Smooth muscle cell (in vitro differentiated cells): ENCODE measurements at regions not wholly inside any gene's neighbourhood (a gene's known extent, or its start where the extent isn't known, plus 50 kb on each side); places are given as distances from the start of the nearest gene placed in this dataset.
"Not testable (repeated sequence)": the region's sequence is repeated elsewhere in the genome, so short reads cannot be mapped to it uniquely, and the experiment has no call there.

Experiments used
- DNase-seq: peaks from one replicate; lab custom pipeline; 2025; ENCODE audit not compliant: unreplicated experiment; lab: John Stamatoyannopoulos, UW
- H2AFZ ChIP-seq: fragments of 200-600 bp; sonication (generic); 2 replicates; pipeline ENCODE4 v1.6.0; 2016; ENCODE audit warnings: antibody characterized with exemption, low read depth, mild to moderate bottlenecking
- H3F3A ChIP-seq: fragments of 200-600 bp; sonication (generic); 2 replicates; pipeline ENCODE4 v1.6.0; 2017; ENCODE audit warnings: antibody characterized with exemption, low read depth
- H3K27ac ChIP-seq: fragments of 200-600 bp; sonication (generic); 2 replicates; pipeline ENCODE4 v1.5.1; 2016; ENCODE audit warnings: low read depth, mild to moderate bottlenecking
- H3K27me3 ChIP-seq: fragments of 200-600 bp; sonication (generic); 2 replicates; pipeline ENCODE4 v1.6.1; 2016; ENCODE audit warnings: low read depth, mild to moderate bottlenecking
- H3K36me3 ChIP-seq: fragments of 200-600 bp; sonication (generic); 2 replicates; pipeline ENCODE4 v1.5.1; 2016; ENCODE audit warnings: low read depth
- H3K4me1 ChIP-seq: fragments of 200-600 bp; sonication (generic); 2 replicates; pipeline ENCODE4 v1.5.1; 2016; ENCODE audit warnings: low read depth
- H3K4me2 ChIP-seq: fragments of 200-600 bp; sonication (generic); 2 replicates; pipeline ENCODE4 v1.6.0; 2016; ENCODE audit warnings: mild to moderate bottlenecking
- H3K4me3 ChIP-seq: fragments of 200-600 bp; sonication (generic); 2 replicates; pipeline ENCODE4 v1.5.1; 2016; ENCODE audit warnings: mild to moderate bottlenecking
- H3K79me2 ChIP-seq: fragments of 200-600 bp; sonication (generic); 2 replicates; pipeline ENCODE4 v1.6.0; 2016; ENCODE audit warnings: low read depth, mild to moderate bottlenecking
- H3K9ac ChIP-seq: fragments of 200-600 bp; sonication (generic); 2 replicates; pipeline ENCODE4 v1.6.0; 2016; ENCODE audit warnings: low read depth
- H3K9me3 ChIP-seq: fragments of 200-600 bp; sonication (generic); replicated peaks from 2 replicates; pipeline ENCODE4 v1.5.1; 2016; ENCODE audit warnings: low read depth
- H4K20me1 ChIP-seq: fragments of 200-600 bp; sonication (generic); 2 replicates; pipeline ENCODE4 v1.6.0; 2016; ENCODE audit warnings: low read depth
- WGBS: methylation state at CpG from one replicate; pipeline ENCODE4 v1.1.7; 2016; ENCODE audit warnings: low lambda C conversion rate; 5-methylcytosine and 5-hydroxymethylcytosine counted together
- TF ChIP-seq, protein P1 (sequence below): fragments of 200-600 bp; sonication (generic); IDR thresholded peaks from 2 replicates; pipeline ENCODE4 v1.5.1; 2017; ENCODE audit warnings: borderline replicate concordance, mild to moderate bottlenecking, antibody characterized with exemption; ENCODE audit not compliant: insufficient read depth, poor library complexity, severe bottlenecking

- Histone ChIP-seq H2AFZ (no peak overlapping the region), H3K9me3 (peaks cover 8% of the 10 kb centered on the region), H3K4me2 (no peak overlapping the region), H3K79me2 (no peaks in the 10 kb centered on the region), H3K36me3 (no peaks in the 10 kb centered on the region), H3F3A (no peaks in the 10 kb centered on the region), H3K27ac (no peak overlapping the region), H3K27me3 (no peaks in the 10 kb centered on the region), H4K20me1 (no peaks in the 10 kb centered on the region), H3K9ac (no peak overlapping the region), H3K4me3 (no peak overlapping the region), H3K4me1 (no peaks in the 10 kb centered on the region)
- DNase-seq, result no peak
- 93% methylated on average over 2 of the region's 2 CpGs for WGBS
- TF ChIP-seq, protein P1, sequence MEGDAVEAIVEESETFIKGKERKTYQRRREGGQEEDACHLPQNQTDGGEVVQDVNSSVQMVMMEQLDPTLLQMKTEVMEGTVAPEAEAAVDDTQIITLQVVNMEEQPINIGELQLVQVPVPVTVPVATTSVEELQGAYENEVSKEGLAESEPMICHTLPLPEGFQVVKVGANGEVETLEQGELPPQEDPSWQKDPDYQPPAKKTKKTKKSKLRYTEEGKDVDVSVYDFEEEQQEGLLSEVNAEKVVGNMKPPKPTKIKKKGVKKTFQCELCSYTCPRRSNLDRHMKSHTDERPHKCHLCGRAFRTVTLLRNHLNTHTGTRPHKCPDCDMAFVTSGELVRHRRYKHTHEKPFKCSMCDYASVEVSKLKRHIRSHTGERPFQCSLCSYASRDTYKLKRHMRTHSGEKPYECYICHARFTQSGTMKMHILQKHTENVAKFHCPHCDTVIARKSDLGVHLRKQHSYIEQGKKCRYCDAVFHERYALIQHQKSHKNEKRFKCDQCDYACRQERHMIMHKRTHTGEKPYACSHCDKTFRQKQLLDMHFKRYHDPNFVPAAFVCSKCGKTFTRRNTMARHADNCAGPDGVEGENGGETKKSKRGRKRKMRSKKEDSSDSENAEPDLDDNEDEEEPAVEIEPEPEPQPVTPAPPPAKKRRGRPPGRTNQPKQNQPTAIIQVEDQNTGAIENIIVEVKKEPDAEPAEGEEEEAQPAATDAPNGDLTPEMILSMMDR, result no peak
Measured at GRCh38 chr6:91886183-91886795, 1299.4 kb upstream of the MAP3K7 start.

DNA sequence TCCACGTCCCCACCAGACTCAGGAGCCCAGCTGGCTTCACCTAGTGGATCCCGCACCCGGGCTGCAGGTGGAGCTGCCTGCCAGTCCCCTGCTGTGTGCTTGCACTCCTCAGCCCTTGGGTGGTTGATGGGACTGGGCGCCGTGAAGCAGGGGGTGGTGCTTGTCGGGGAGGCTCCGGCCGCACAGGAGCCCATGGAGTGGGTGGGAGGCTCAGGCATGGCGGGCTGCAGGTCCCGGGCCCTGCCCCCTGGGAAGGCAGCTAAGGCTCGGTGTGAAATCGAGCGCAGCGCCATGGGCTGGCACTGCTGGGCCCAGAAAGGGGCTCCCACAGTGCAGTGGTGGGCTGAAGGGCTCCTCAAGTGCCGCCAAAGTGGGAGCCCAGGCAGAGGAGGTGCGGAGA, 1294.9 kb upstream of the MAP3K7 start:
- H3K27ac ChIP-seq, H3K79me2 ChIP-seq, H3F3A ChIP-seq, H3K36me3 ChIP-seq, H3K4me2 ChIP-seq, H3K9me3 ChIP-seq, H3K4me1 ChIP-seq, DNase-seq, H4K20me1 ChIP-seq, H3K4me3 ChIP-seq, H2AFZ ChIP-seq, H3K27me3 ChIP-seq, H3K9ac ChIP-seq: not testable (repeated sequence)
- WGBS, result 94% methylated on average over 16 of the region's 16 CpGs

- no peak overlapping the region for H3K27ac ChIP-seq
- 87% methylated on average over 6 of the region's 6 CpGs for WGBS
- H3K27me3 ChIP-seq, result no peaks in the 10 kb centered on the region
- H3K4me2 ChIP-seq, result no peak overlapping the region
- no peaks in the 10 kb centered on the region for H3K79me2 ChIP-seq
- H4K20me1 ChIP-seq, result no peaks in the 10 kb centered on the region
- H3K36me3 ChIP-seq, result no peaks in the 10 kb centered on the region
- H3K9me3 ChIP-seq, result no peaks in the 10 kb centered on the region
- no peaks in the 10 kb centered on the region for H3F3A ChIP-seq
- no peak overlapping the region for H3K9ac ChIP-seq
- no peak for DNase-seq
- no peaks in the 10 kb centered on the region for H3K4me1 ChIP-seq
- TF ChIP-seq, protein P1, result no peak
- no peak overlapping the region for H2AFZ ChIP-seq
- H3K4me3 ChIP-seq, result no peak overlapping the region
Measured at GRCh38 chr6:91879386-91879995, 1292.6 kb upstream of the MAP3K7 start.

- Histone ChIP-seq H3K4me3 (no peak overlapping the region), H3K9ac (no peak overlapping the region), H3K4me1 (no peaks in the 10 kb centered on the region), H3K9me3 (no peaks in the 10 kb centered on the region), H3K27me3 (no peaks in the 10 kb centered on the region), H3K36me3 (no peaks in the 10 kb centered on the region), H3F3A (no peaks in the 10 kb centered on the region), H3K79me2 (no peaks in the 10 kb centered on the region), H3K27ac (no peak overlapping the region), H4K20me1 (no peaks in the 10 kb centered on the region), H2AFZ (no peak overlapping the region), H3K4me2 (no peak overlapping the region)
- no peak for DNase-seq
- 93% methylated on average over 1 of the region's 1 CpG for WGBS
- TF ChIP-seq, protein P1, result no peak
Measured at GRCh38 chr6:91877994-91878393, 1291.1 kb upstream of the MAP3K7 start.
